ENCODE measurements at regions not wholly inside any gene's neighbourhood (a gene's known extent, or its start where the extent isn't known, plus 50 kb on each side); places are given as distances from the start of the nearest gene placed in this dataset.

DNA sequence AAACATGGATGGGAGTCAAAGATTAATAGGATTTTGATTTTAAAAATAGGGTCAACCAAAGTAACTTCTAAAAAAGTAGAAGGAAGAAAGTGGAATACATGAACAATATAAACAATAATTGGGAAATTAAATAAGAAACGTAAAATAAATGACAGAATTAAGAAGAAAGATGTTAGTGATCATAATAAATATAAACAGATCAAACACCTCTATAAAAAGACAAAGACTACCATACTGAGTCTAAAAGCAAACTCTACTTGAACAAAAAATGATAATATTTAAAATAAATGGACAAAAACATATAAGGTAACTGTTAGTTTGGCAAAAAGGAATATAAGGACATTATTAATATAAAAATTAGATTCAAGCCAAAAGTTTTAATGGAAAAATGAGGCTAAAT, 57.7 kb upstream of the ZNF618 start:
- DNase-seq (ENCODE audit: low read depth): no peak
- no peak for TF ChIP-seq CTCF (IDR thresholded peaks at IDR 0.05; ENCODE audit: insufficient read depth, low read depth, low read length)
- H3K4me3 ChIP-seq (ENCODE audit: low read depth, low read length): no peak overlapping the region

GRCh38 chr9:113822315-113822714, 53.8 kb upstream of the ZNF618 start:
- no peak for TF ChIP-seq CTCF (IDR thresholded peaks at IDR 0.05; ENCODE audit: insufficient read depth, low read depth, low read length)
- H3K4me3 ChIP-seq (ENCODE audit: low read depth, low read length): no peak overlapping the region
- no peak for DNase-seq (ENCODE audit: low read depth)

GRCh38 chr9:113823421-113823820, 52.7 kb upstream of the ZNF618 start:
- no peak for TF ChIP-seq CTCF (IDR thresholded peaks at IDR 0.05; ENCODE audit: insufficient read depth, low read depth, low read length)
- no peak for DNase-seq (ENCODE audit: low read depth)
- no peak overlapping the region for H3K4me3 ChIP-seq (ENCODE audit: low read depth, low read length)

Measured in fibroblast of villous mesenchyme (primary cell).